GM21786 (cell line): ENCODE measurements at regions not wholly inside any gene's neighbourhood (a gene's known extent, or its start where the extent isn't known, plus 50 kb on each side); places are given as distances from the start of the nearest gene placed in this dataset.
"Not testable (repeated sequence)": the region's sequence is repeated elsewhere in the genome, so short reads cannot be mapped to it uniquely, and the experiment has no call there.

ENCODE experiments used
- ATAC-seq: cut with Tn5 transposase; IDR thresholded peaks from one replicate; pipeline ENCODE4 v1.9.1; 2021; ENCODE audit not compliant: unreplicated experiment

GRCh38 chr6:168795611-168796010 is 354.6 kb downstream of the SMOC2 start:
- ATAC-seq: not testable (repeated sequence)

- no peak for ATAC-seq
These were observed 353.5 kb downstream of the SMOC2 start for GRCh38 chr6:168794491-168794890.

DNA sequence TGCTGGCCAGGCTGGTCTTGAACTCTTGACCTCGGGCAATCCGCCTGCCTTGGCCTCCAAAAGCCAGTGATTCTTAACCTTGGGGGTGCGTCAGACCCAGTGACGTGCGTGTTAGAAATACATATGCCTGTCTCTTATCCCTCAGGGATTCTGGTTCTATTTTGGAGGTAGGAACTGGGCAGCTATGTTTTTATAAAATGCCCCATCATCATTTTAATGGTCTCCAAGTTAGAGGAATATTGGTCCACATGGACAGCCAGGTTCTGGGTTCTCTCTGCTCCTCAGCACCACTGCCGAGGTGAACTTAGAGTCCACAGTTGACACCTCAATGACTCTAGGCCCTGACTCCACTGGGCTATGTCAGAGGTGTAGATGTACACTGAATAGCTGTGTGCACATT is 352.7 kb downstream of the SMOC2 start:
- ATAC-seq: no peak

GRCh38 chr6:168791917-168792316 is 350.9 kb downstream of the SMOC2 start:
- no peak for ATAC-seq

- ATAC-seq: no peak
These were observed 348.7 kb downstream of the SMOC2 start for GRCh38 chr6:168789699-168790098.

GRCh38 chr6:168785720-168786511 is 344.9 kb downstream of the SMOC2 start:
- ATAC-seq: no peak

GRCh38 chr6:168784426-168784825 is 343.4 kb downstream of the SMOC2 start:
- ATAC-seq: no peak

GRCh38 chr6:168783720-168784119 is 342.7 kb downstream of the SMOC2 start:
- ATAC-seq: no peak

DNA sequence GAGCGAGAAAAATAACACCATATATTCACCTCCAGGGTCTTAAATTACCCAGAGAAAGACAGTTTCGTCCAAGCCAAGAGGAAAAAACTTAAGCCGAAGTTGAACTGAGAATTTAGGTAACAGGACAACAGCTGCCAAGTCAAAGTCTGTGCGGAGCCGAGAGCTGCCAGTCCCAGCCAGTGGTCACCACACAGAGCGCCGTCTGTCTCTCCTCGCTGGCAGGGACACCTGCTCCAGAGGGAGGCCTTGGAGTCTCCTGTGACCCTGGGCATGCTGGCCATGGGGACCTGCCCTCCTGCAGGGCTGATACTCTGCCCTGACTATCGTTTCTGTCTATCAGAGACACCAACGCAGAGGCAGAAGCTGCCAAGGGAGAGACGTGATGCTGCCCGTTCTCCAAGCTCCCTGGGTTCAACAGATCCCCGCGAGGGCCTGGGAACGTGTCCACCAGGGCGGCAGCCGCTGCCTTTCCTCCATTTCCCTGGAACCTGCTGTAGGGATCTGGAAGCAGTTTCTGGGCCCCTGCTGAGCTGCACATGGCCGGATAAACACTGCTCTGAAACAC is 341.3 kb downstream of the SMOC2 start:
- no peak for ATAC-seq

DNA sequence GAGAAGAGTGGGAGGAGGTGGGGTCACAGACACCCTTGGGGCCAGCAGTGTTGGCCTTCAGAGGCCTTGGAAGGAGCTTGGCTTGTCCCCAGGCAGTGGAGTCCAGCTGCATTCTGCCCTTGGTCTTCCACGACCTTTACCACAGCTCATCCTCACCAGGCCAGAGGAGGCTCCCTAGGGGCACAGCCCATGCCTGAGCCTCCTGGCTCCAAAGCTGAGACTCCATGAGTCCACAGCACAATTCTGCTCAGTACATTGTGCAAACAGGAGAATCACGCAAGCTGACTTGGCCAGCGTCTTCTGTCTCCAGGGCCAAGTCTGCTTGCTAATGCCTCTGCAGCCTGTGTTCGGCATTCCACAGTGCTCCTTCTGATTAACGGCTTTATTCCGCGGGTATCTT is 337.2 kb downstream of the SMOC2 start:
- ATAC-seq: no peak

GRCh38 chr6:168774381-168774780 is 333.4 kb downstream of the SMOC2 start:
- ATAC-seq: no peak

DNA sequence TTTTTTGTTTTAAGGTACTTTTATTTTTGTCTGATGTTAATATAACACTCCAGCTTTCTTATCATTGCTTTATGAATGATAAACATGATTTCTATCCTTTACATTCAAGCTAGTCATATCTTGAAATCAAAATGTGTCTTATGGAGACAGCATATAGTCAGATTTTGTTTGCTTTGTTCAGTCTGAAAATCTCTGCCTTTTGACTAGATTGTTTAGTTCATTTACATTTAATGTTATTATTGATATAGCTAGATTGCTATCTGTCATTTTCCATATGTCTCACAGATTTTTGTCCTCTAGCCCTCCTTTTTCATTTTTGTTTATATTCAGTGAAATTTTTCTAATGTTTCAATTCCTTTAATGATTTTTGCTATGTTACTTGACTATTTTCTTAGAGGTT is 332.8 kb downstream of the SMOC2 start:
- no peak for ATAC-seq

DNA sequence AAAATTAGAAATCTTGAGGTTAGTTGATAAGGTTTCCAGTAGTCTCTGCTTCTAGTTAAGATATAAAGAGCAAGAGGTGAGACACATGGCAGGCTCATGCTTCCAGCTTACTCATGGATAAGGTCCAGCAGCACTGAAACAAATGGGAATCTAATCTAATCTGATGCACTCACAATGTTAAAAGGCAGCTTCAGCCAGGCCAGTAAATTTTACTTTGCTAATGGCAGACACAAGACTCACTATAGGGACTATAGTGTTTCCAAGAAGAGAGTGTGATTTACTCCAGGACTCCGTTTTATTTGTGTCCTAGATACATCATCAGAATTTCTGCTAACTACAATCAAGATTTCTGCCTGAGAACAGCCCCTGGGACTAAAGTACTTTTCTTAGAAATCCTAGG is 324.8 kb downstream of the SMOC2 start:
- ATAC-seq: no peak

- ATAC-seq: no peak
These were observed 315.1 kb downstream of the SMOC2 start for GRCh38 chr6:168756009-168756634.

- no peak for ATAC-seq
These were observed 305.7 kb downstream of the SMOC2 start for GRCh38 chr6:168746643-168747042.

DNA sequence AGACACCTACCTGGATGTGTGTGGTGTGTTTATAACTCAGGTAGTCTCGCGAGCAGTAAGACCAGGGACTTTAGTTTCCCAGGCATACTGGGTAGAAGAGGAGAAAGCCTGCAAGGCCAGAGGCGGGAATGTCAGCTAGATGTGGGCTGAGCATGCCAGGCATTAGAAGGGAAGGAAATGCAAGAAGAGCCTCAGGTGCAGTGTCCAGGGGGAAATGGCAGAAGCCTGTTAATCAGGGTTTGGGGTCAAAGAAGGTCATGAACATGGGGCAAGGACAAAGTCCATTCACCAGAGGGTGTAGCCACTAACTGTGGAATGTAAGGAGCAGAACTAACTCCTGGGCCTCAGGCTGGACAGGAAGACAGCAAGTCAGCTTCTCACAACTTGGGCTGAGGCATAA is 305.0 kb downstream of the SMOC2 start:
- no peak for ATAC-seq

DNA sequence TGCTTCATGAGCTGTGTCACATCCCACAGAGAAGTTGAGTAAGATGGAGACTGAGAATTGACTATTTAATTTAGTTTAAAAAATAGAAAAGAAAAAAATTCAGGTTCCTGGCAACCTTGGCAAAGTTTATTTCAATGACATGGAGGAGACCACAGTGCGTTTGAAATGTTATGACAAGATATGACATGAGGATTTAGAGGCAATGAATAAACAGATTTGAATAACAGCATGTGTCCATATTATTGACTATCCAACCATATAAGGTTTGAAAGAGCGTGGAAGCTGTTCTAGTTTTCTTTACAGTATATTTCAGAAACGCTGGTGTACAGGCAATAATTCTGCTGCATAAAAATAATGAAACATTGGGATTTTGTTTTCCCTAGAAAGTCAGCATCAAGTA is 303.9 kb downstream of the SMOC2 start:
- no peak for ATAC-seq

- no peak for ATAC-seq
These were observed 301.2 kb downstream of the SMOC2 start for GRCh38 chr6:168741942-168742782.

- ATAC-seq: no peak
These were observed 300.3 kb downstream of the SMOC2 start for GRCh38 chr6:168741305-168741704.

- ATAC-seq: no peak
These were observed 298.4 kb downstream of the SMOC2 start for GRCh38 chr6:168739381-168739780.

DNA sequence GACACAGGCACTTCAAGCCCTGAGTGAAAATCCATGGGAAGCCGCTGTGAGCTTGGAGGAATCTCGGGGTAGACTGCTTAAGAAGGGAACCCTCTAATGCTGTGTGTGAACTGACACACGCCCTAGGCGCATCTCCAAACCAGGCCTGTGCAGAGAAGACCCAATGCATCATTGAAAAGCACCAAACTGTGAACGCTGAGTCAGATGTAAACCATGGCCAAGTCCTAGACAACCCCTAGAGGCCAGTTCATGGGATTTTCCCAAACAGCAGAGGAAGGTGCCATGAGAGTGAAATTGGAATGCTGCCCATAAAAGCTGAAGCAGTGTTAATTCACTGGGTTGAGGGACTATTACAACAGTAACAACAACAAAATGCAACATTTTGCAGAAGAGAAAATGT is 296.5 kb downstream of the SMOC2 start:
- ATAC-seq: no peak
